Stomach smooth muscle (tissue), 2 donors: ENCODE measurements at regions not wholly inside any gene's neighbourhood (a gene's known extent, or its start where the extent isn't known, plus 50 kb on each side); places are given as distances from the start of the nearest gene placed in this dataset.

Experiments used
- H3K27ac ChIP-seq: one replicate; pipeline ENCODE4 v1.7.0; 2013; ENCODE audit warnings: mild to moderate bottlenecking, low read length, inconsistent platforms
- H3K27me3 ChIP-seq, 2 donors: one replicate each; pipeline ENCODE4 v1.7.0; 2013; ENCODE audit warnings: low read length in 2 of 2; ENCODE audit not compliant: insufficient read depth in 2 of 2, control insufficient read depth in 1 of 2
- H3K36me3 ChIP-seq, 2 donors: one replicate each; pipeline ENCODE4 v1.7.0; 2013; ENCODE audit warnings: low read length in 2 of 2; ENCODE audit not compliant: control insufficient read depth in 2 of 2, insufficient read depth in 2 of 2
- H3K4me1 ChIP-seq: one replicate; pipeline ENCODE4 v1.7.0; 2013; ENCODE audit warnings: low read length; ENCODE audit not compliant: control insufficient read depth, insufficient read depth
- H3K4me3 ChIP-seq, 2 donors: one replicate each; pipeline ENCODE4 v1.7.0; 2013; ENCODE audit warnings: low read length in 2 of 2
- H3K9ac ChIP-seq, 2 donors: one replicate each; pipeline ENCODE4 v1.7.0; 2013; ENCODE audit warnings: low read length in 2 of 2, mild to moderate bottlenecking in 1 of 2
- H3K9me3 ChIP-seq, 2 donors: one replicate each; pipeline ENCODE4 v1.7.0; 2013; ENCODE audit warnings: low read length in 2 of 2; ENCODE audit not compliant: control insufficient read depth in 2 of 2
- donor health status: healthy.
- donor health status: Pancreatic carcinoma.

DNA sequence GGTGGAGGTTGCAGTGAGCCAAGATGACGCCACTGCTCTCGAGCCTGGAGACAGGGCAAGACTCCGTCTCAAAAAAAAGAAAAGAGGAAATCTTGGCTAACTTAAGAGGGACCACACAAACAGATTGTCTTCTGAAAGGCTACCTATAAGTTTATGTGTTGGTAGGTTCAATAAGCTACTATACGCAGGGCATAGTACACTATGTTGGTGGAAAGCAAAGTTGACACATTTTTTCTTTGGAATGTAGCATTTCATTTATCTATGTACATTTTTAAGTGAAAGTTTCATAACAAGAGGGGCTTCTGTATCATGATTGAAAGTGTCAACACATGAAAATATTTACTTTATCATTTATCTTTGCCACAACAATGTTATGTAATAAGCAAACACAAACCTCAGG, 752.6 kb upstream of the ACVR2A start:
- Histone ChIP-seq H3K9ac (no peak overlapping the region), H3K27ac (no peak overlapping the region), H3K4me3 (no peak overlapping the region), H3K27me3 (no peaks in the 10 kb centered on the region), H3K36me3 (no peaks in the 10 kb centered on the region), H3K9me3 (no peaks in the 10 kb centered on the region), H3K4me1 (no peaks in the 10 kb centered on the region)

DNA sequence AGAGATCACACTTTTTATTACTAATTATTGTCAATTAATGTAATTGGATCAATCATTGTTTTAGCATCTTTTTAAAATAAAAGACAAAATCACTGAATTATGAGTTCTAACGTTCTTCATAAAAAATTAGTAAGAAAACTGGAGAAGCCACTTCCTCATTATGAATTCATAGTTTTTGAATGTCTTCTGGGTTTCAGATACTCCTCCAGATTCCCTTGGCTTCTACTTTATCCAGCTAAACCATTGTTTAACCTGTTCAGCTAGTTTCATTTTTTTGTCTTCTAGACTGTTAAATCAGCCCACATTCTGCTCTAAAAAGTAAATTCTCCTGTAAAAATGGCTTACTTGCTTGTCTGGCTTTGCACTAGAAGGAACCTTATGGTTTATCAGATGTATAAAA, 753.4 kb upstream of the ACVR2A start:
- no peaks in the 10 kb centered on the region for H3K4me1 ChIP-seq
- H3K9me3 ChIP-seq, result no peaks in the 10 kb centered on the region
- no peak overlapping the region for H3K4me3 ChIP-seq
- H3K27ac ChIP-seq, result no peak overlapping the region
- no peaks in the 10 kb centered on the region for H3K36me3 ChIP-seq
- no peak overlapping the region for H3K9ac ChIP-seq
- H3K27me3 ChIP-seq, result no peaks in the 10 kb centered on the region

- no peak overlapping the region for H3K27ac ChIP-seq
- no peaks in the 10 kb centered on the region for H3K36me3 ChIP-seq
- H3K27me3 ChIP-seq, result no peaks in the 10 kb centered on the region
- no peaks in the 10 kb centered on the region for H3K9me3 ChIP-seq
- H3K4me3 ChIP-seq, result no peak overlapping the region
- H3K4me1 ChIP-seq, result no peaks in the 10 kb centered on the region
- H3K9ac ChIP-seq, result no peak overlapping the region
Observed at GRCh38 chr2:147088871-147089270, 756.0 kb upstream of the ACVR2A start.

- H3K36me3 ChIP-seq, result no peaks in the 10 kb centered on the region
- H3K9me3 ChIP-seq, result no peaks in the 10 kb centered on the region
- H3K27ac ChIP-seq, result no peak overlapping the region
- no peaks in the 10 kb centered on the region for H3K27me3 ChIP-seq
- H3K9ac ChIP-seq, result no peak overlapping the region
- no peak overlapping the region for H3K4me3 ChIP-seq
- H3K4me1 ChIP-seq, result no peaks in the 10 kb centered on the region
Observed at GRCh38 chr2:147086715-147087114, 758.1 kb upstream of the ACVR2A start.

- Histone ChIP-seq H3K27ac (no peak overlapping the region), H3K27me3 (no peaks in the 10 kb centered on the region), H3K4me1 (no peaks in the 10 kb centered on the region), H3K4me3 (no peak overlapping the region), H3K9ac (no peak overlapping the region), H3K9me3 (no peaks in the 10 kb centered on the region), H3K36me3 (no peaks in the 10 kb centered on the region)
Observed at GRCh38 chr2:147083664-147084063, 761.2 kb upstream of the ACVR2A start.

DNA sequence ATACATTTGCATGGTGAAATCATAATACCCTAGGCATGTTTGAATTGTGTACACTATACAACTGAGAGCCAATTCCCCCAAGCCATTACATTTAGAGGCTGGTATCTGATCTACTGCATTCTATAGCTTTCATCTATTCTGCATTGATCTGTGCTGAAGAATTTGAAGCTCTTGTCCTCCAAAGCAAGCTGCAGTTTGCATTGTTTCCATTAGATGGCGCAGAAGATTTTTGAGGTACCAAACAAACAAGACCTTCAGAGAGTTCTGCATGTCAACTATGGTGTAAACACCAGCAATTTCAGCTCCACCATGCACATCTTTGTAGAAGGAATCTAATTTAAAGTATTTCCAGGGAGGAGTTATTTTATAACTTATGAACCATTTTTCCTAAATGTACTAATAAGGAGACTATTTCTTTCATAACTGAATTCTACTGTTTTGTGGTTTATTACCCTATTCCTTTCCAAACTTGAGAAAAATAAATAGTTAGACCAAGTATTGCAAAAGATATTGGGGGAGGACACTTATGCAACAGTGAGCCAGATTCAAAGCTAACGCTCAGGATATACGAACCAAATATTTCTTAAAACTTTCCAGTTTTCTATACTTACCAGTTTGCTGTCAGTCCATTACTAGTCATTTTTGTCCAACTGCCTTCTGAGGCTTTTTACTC, 761.8 kb upstream of the ACVR2A start:
- no peak overlapping the region for H3K27ac ChIP-seq
- no peak overlapping the region for H3K9ac ChIP-seq
- H3K4me3 ChIP-seq, result no peak overlapping the region
- no peaks in the 10 kb centered on the region for H3K27me3 ChIP-seq
- no peaks in the 10 kb centered on the region for H3K4me1 ChIP-seq
- no peaks in the 10 kb centered on the region for H3K9me3 ChIP-seq
- no peaks in the 10 kb centered on the region for H3K36me3 ChIP-seq

DNA sequence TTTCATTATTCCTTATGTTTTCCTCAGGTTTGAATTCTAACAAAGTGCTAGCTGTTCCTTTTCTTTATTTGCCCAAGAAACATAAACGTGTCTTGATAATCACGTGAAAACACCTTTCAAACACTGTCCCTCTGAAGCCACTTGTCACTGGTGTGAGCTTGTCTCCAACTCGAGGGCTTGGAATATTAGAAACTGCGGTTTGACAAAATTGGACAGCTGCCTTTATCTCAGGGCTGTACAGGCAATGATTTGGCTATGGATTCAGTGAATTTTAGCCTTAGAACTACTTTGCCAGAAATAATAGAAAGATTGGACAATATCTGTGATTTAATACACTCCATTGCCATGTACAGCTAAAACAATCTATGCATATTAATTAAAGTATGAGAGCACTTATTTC, 763.0 kb upstream of the ACVR2A start:
- Histone ChIP-seq H3K27me3 (no peaks in the 10 kb centered on the region), H3K4me3 (no peak overlapping the region), H3K9me3 (no peaks in the 10 kb centered on the region), H3K9ac (no peak overlapping the region), H3K27ac (no peak overlapping the region), H3K36me3 (no peaks in the 10 kb centered on the region), H3K4me1 (no peaks in the 10 kb centered on the region)

DNA sequence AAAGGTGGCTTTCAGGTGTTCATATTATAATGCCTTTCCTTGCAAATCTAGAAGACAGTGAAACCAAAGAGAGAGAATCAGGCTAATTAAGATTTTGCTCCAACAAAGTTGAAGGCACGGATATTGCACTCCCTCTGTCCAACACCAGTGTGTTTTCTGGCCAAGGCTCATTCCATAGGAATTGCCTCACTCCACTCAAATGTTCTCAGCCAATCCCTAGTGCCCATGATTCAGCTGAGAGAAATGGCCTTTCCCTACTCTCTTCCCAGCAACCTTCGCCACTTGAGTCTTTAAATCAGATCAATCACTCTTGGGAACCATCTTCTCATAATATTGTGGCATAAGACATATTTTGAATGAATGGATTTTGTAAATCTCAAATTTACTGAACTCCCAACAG, 768.2 kb upstream of the ACVR2A start:
- no peak overlapping the region for H3K9ac ChIP-seq
- no peaks in the 10 kb centered on the region for H3K27me3 ChIP-seq
- no peaks in the 10 kb centered on the region for H3K9me3 ChIP-seq
- no peak overlapping the region for H3K4me3 ChIP-seq
- no peak overlapping the region for H3K27ac ChIP-seq
- no peaks in the 10 kb centered on the region for H3K4me1 ChIP-seq
- no peaks in the 10 kb centered on the region for H3K36me3 ChIP-seq

GRCh38 chr2:147068071-147068470, 776.8 kb upstream of the ACVR2A start:
- Histone ChIP-seq H3K9ac (no peak overlapping the region), H3K9me3 (no peaks in the 10 kb centered on the region), H3K36me3 (no peaks in the 10 kb centered on the region), H3K4me3 (no peak overlapping the region), H3K27me3 (no peaks in the 10 kb centered on the region), H3K27ac (no peak overlapping the region), H3K4me1 (no peaks in the 10 kb centered on the region)

DNA sequence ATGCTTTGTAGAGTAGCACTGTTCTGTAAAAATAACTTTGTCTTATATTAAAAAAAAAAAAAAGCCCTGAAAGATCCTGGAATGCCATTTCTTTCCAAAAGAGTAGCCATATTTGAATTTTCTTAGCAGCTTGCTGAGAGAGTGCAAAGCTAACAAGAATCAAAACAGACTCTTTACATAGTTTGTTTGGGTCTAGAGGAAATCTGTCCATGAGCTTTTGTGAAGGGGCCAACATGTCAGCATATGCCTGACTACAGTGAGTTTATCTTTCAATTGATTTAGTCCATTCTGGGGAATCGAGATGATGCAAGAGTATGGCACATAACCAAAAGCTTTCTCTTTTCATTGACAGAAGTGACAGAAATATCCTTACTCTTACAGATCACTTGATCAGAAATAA, 777.7 kb upstream of the ACVR2A start:
- Histone ChIP-seq H3K9ac (no peak overlapping the region), H3K36me3 (no peaks in the 10 kb centered on the region), H3K27ac (no peak overlapping the region), H3K27me3 (no peaks in the 10 kb centered on the region), H3K4me1 (no peaks in the 10 kb centered on the region), H3K9me3 (no peaks in the 10 kb centered on the region), H3K4me3 (no peak overlapping the region)

DNA sequence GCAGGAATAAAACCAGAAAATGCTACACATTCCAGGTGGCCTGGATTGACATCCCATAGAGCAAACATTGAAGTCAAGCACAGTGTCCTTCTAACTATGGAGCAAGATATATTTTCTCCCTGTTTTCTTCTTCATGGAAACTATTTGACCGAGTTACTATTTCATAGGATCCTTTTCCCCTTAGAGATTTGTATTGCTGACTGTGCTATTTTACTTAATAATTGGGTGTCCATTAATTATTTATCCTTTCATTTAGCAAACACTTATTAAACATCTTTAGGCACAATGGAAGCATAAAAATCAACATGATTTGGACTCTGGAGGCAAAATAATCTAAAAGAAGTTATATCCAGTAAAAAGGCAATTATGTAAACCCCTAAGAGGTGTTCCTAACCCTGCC, 782.8 kb upstream of the ACVR2A start:
- no peaks in the 10 kb centered on the region for H3K27me3 ChIP-seq
- no peaks in the 10 kb centered on the region for H3K9me3 ChIP-seq
- H3K4me3 ChIP-seq, result no peak overlapping the region
- no peak overlapping the region for H3K27ac ChIP-seq
- H3K36me3 ChIP-seq, result no peaks in the 10 kb centered on the region
- no peaks in the 10 kb centered on the region for H3K4me1 ChIP-seq
- H3K9ac ChIP-seq, result no peak overlapping the region
